ENCODE measurements at regions not wholly inside any gene's neighbourhood (a gene's known extent, or its start where the extent isn't known, plus 50 kb on each side); places are given as distances from the start of the nearest gene placed in this dataset.

- Histone ChIP-seq H3K4me3 (no peak overlapping the region), H3K4me1 (peaks cover 8 to 11% (median 10%) of the 10 kb centered on the region in 4 donors), H3K27ac (no peak overlapping the region), H3K9me3 (no peaks in the 10 kb centered on the region), H3K36me3 (no peaks in the 10 kb centered on the region), H3K27me3 (peaks cover 0 to 3% (median 2%) of the 10 kb centered on the region in 4 donors)
- ATAC-seq (ENCODE audit: low FRiP score in 2 of 2) (no peak), DNase-seq (no peak)
- 92 to 94% methylated on average over 5 of the region's 5 CpGs for WGBS, 2 donors
- TF ChIP-seq POLR2A (IDR thresholded peaks at IDR 0.05): no peak
- no peak for TF ChIP-seq POLR2AphosphoS5 (IDR thresholded peaks at IDR 0.05)
- TF ChIP-seq CTCF (IDR thresholded peaks at IDR 0.05): no peak
- no peak for TF ChIP-seq EP300 (IDR thresholded peaks at IDR 0.05)
Observed at GRCh38 chr10:114762811-114763210, 58.8 kb upstream of the FHIP2A start.

- DNase-seq: no peak
- TF ChIP-seq EP300 (IDR thresholded peaks at IDR 0.05) (no peak), POLR2A (IDR thresholded peaks at IDR 0.05) (no peak), POLR2AphosphoS5 (IDR thresholded peaks at IDR 0.05) (no peak), CTCF (IDR thresholded peaks at IDR 0.05) (no peak)
Observed at GRCh38 chr10:114764656-114765055, 56.9 kb upstream of the FHIP2A start.

GRCh38 chr10:114766470-114766869, 55.1 kb upstream of the FHIP2A start:
- no peaks in the 10 kb centered on the region for H3K36me3 ChIP-seq
- H3K4me1 ChIP-seq: peaks cover 12 to 17% (median 13%) of the 10 kb centered on the region in 4 donors
- DNase-seq (no peak), ATAC-seq (ENCODE audit: low FRiP score in 2 of 2) (no peak)
- no peak overlapping the region for H3K27ac ChIP-seq
- peaks cover 0 to 4% (median 3%) of the 10 kb centered on the region in 4 donors for H3K27me3 ChIP-seq
- H3K9me3 ChIP-seq: no peaks in the 10 kb centered on the region
- no peak overlapping the region for H3K4me3 ChIP-seq
- 86 to 93% methylated on average over 6 of the region's 6 CpGs for WGBS, 2 donors
- TF ChIP-seq CTCF (IDR thresholded peaks at IDR 0.05): no peak
- no peak for TF ChIP-seq POLR2AphosphoS5 (IDR thresholded peaks at IDR 0.05)
- no peak for TF ChIP-seq EP300 (IDR thresholded peaks at IDR 0.05)
- TF ChIP-seq POLR2A (IDR thresholded peaks at IDR 0.05): no peak

More at GRCh38 chr10:114764656-114765055, 56.9 kb upstream of the FHIP2A start:
- peaks cover 0 to 4% (median 3%) of the 10 kb centered on the region in 4 donors for H3K27me3 ChIP-seq
- 67% methylated on average over 1 of the region's 1 CpG; no CpG with 5 or more reads in 1 of the 2 donors for whole genome bisulfite sequencing, 2 donors
- no peaks in the 10 kb centered on the region for H3K36me3 ChIP-seq
- H3K27ac ChIP-seq: no peak overlapping the region
- H3K9me3 ChIP-seq: no peaks in the 10 kb centered on the region
- peaks cover 12 to 17% (median 13%) of the 10 kb centered on the region in 4 donors for H3K4me1 ChIP-seq
- H3K4me3 ChIP-seq: no peak overlapping the region
- ATAC-seq (ENCODE audit: low FRiP score in 2 of 2): no peak

GRCh38 chr10:114767101-114767985, 54.2 kb upstream of the FHIP2A start:
- no peaks in the 10 kb centered on the region for H3K36me3 ChIP-seq
- H3K27ac ChIP-seq: peak overlapping the region in 3 of 4 donors; percentile 2 to 48 (median 45)
- peak overlapping the region; percentile 53 to 87 (median 70) for H3K4me3 ChIP-seq
- peaks cover 0 to 4% (median 3%) of the 10 kb centered on the region in 4 donors for H3K27me3 ChIP-seq
- ATAC-seq (ENCODE audit: low FRiP score in 2 of 2) (peak; percentile 76 to 82), DNase-seq (peak; percentile 56 to 90)
- peaks cover 12 to 17% (median 13%) of the 10 kb centered on the region in 4 donors for H3K4me1 ChIP-seq
- H3K9me3 ChIP-seq: no peaks in the 10 kb centered on the region
- TF ChIP-seq POLR2AphosphoS5 (IDR thresholded peaks at IDR 0.05): no peak
- no peak for TF ChIP-seq POLR2A (IDR thresholded peaks at IDR 0.05)
- no peak for TF ChIP-seq EP300 (IDR thresholded peaks at IDR 0.05)
- no peak for TF ChIP-seq CTCF (IDR thresholded peaks at IDR 0.05)
- 12 to 37% methylated on average over 11 to 33 of the region's 33 CpGs for WGBS, 2 donors

Data from upper lobe of left lung (tissue), 6 donors.